ENCODE measurements at regions not wholly inside any gene's neighbourhood (a gene's known extent, or its start where the extent isn't known, plus 50 kb on each side); places are given as distances from the start of the nearest gene placed in this dataset. TPM values are rescaled to one million over a fixed set of nuclear protein-coding genes. Genes with fewer than 3 reads are reported as not detected.

GRCh38 chrX:95145848-95146490 lies 1472.0 kb downstream of the FAM133A start:
- Histone ChIP-seq H3K27me3 (ENCODE audit: control insufficient read depth, insufficient read depth, low read length) (no peaks in the 10 kb centered on the region), H3K4me1 (ENCODE audit: control insufficient read depth in 2 of 3, insufficient read depth in 2 of 3, low read depth in 1 of 3, low read length in 3 of 3) (no peaks in the 10 kb centered on the region), H3K4me3 (ENCODE audit: low read length in 3 of 3) (no peak overlapping the region), H3K36me3 (ENCODE audit: control insufficient read depth in 2 of 3, insufficient read depth in 3 of 3, low read length in 3 of 3) (no peaks in the 10 kb centered on the region), H3K9ac (ENCODE audit: low read length in 3 of 3) (no peak overlapping the region), H3K9me3 (ENCODE audit: control insufficient read depth in 2 of 3, insufficient read depth in 1 of 3, low read length in 3 of 3) (no peaks in the 10 kb centered on the region), H3K27ac (ENCODE audit: low read depth in 2 of 2, low read length in 2 of 2) (no peak overlapping the region)
- DNase-seq = no peak
- TF ChIP-seq CTCF (IDR thresholded peaks at IDR 0.05; ENCODE audit: borderline replicate concordance, extremely low read depth, insufficient read depth) = no peak
- FAIRE-seq = no peak
- intact Hi-C loops (cut with DNase I) = no loop called here

GRCh38 chrX:95152810-95153209 lies 1478.8 kb downstream of the FAM133A start:
- H3K27ac ChIP-seq (ENCODE audit: low read depth in 2 of 2, low read length in 2 of 2) = no peak overlapping the region
- intact Hi-C loops (cut with DNase I) = no loop called here
- H3K36me3 ChIP-seq (ENCODE audit: control insufficient read depth in 2 of 3, insufficient read depth in 3 of 3, low read length in 3 of 3) = no peaks in the 10 kb centered on the region
- TF ChIP-seq CTCF (IDR thresholded peaks at IDR 0.05; ENCODE audit: borderline replicate concordance, extremely low read depth, insufficient read depth) = no peak
- no peaks in the 10 kb centered on the region for H3K27me3 ChIP-seq (ENCODE audit: control insufficient read depth, insufficient read depth, low read length)
- H3K9ac ChIP-seq (ENCODE audit: low read length in 3 of 3) = no peak overlapping the region
- H3K4me3 ChIP-seq (ENCODE audit: low read length in 3 of 3) = no peak overlapping the region
- FAIRE-seq (no peak), DNase-seq (no peak)
- H3K4me1 ChIP-seq (ENCODE audit: control insufficient read depth in 2 of 3, insufficient read depth in 2 of 3, low read depth in 1 of 3, low read length in 3 of 3) = no peaks in the 10 kb centered on the region
- H3K9me3 ChIP-seq (ENCODE audit: control insufficient read depth in 2 of 3, insufficient read depth in 1 of 3, low read length in 3 of 3) = no peaks in the 10 kb centered on the region

GRCh38 chrX:95156566-95156965 lies 1482.6 kb downstream of the FAM133A start:
- Histone ChIP-seq H3K9ac (ENCODE audit: low read length in 3 of 3) (no peak overlapping the region), H3K9me3 (ENCODE audit: control insufficient read depth in 2 of 3, insufficient read depth in 1 of 3, low read length in 3 of 3) (no peaks in the 10 kb centered on the region), H3K36me3 (ENCODE audit: control insufficient read depth in 2 of 3, insufficient read depth in 3 of 3, low read length in 3 of 3) (no peaks in the 10 kb centered on the region), H3K4me3 (ENCODE audit: low read length in 3 of 3) (no peak overlapping the region), H3K27me3 (ENCODE audit: control insufficient read depth, insufficient read depth, low read length) (no peaks in the 10 kb centered on the region), H3K4me1 (ENCODE audit: control insufficient read depth in 2 of 3, insufficient read depth in 2 of 3, low read depth in 1 of 3, low read length in 3 of 3) (no peaks in the 10 kb centered on the region), H3K27ac (ENCODE audit: low read depth in 2 of 2, low read length in 2 of 2) (no peak overlapping the region)
- DNase-seq (no peak), FAIRE-seq (no peak)
- intact Hi-C loops (cut with DNase I) = no loop called here
- no peak for TF ChIP-seq CTCF (IDR thresholded peaks at IDR 0.05; ENCODE audit: borderline replicate concordance, extremely low read depth, insufficient read depth)

Small RNA genes in the stretch of these regions (microRNA-seq; reads per million reads assigned to microRNA genes)
- gene MIR548M = not detected
